ENCODE measurements at regions not wholly inside any gene's neighbourhood (a gene's known extent, or its start where the extent isn't known, plus 50 kb on each side); places are given as distances from the start of the nearest gene placed in this dataset.

DNA sequence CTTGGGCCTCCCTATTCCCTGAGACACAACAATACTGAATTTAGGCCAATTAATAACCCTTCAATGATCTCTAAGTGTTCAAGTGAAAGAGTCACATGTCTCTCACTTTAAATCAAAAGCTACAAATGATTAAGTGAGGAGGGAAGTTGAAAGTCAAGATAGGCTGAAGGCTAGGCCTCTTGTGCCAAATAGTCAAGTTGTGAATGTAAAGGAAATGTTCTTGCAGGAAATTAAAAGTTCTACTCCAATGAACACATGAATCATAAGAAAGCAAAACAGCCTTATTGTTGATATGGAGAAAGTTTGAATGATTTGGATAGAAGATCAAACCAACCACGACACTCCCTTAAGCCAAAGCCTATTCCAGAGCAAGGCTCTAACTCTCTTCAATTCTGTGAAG, 286.9 kb downstream of the MEIS1 start:
- no peak for DNase-seq

DNA sequence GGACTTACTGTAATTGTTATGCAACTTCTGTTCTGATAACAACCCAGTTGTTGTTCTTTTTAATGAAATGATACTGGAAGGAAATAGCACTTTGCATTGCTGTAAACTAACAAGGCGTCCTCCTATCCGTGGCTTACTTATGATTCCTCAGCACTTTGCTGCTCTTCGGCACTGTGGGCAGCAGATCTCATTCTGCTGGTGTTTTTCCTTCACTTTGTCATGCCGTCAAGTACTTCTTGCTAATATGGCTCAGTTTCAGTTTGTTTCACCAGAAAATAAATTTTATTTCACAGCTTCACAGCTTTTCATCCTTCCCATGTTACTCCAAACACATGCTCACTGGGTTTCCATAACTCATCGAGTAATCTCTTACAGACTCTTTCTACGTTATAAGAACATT, 289.3 kb downstream of the MEIS1 start:
- DNase-seq: no peak

DNA sequence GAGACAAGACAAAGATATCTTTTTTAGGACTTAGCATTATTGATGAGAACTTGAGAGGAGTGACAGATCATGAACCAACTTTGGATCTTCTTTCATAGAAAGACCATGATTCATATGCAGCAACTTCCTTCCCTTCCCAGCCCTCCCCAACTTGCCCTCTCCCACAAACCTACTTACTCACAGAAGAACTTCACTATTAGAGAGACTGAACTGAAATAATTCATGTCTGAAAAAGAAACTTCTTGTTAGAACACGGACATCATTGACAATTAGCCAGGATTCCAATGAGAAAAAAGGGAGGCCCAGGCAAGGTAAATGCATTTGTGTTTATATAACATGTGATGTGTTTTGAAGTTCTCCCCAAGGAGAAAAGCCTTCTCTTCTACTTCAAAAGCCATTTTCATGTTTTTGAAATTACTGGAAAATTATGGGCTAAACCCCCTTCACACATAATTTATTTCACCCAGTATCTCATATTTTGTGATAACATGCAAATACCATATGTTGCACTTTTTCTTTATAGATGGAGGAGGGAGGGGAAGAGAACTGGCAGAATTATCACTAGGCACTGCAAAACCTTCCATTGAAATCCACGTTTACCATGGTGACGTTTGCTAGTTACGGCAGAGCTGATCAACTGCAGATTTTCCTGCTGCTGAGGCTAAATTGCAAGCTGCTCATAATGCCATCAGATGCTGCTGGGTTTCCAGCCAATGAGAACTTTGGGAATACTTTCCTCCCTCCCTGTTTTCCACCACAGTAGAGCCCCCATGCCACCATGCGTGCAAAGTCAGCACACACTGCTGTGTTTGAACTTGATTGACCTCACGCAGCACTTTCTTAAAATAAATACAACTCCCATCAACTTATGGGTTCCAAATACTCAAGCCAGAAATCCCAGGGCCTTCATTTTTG, 294.7 kb downstream of the MEIS1 start:
- no peak for DNase-seq

DNA sequence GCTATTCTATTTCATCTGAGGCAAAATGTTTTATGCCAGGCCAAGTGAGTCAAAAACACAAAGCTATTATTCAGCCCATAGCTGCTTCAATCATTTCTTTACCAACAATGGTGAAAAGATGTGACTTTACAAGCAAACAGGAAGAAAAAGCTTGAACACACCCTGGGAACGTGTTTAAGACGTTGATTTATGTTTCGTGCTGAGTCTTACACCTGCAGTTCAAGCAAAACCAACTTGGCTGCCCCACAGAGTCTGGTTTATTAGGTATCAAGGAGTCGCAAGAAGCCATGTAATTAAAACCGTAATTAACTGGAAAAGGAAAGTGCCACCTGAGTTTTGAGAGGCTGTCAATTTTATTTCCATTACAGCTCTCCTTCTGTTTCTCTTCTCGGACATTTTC, 295.5 kb downstream of the MEIS1 start:
- no peak for DNase-seq

DNA sequence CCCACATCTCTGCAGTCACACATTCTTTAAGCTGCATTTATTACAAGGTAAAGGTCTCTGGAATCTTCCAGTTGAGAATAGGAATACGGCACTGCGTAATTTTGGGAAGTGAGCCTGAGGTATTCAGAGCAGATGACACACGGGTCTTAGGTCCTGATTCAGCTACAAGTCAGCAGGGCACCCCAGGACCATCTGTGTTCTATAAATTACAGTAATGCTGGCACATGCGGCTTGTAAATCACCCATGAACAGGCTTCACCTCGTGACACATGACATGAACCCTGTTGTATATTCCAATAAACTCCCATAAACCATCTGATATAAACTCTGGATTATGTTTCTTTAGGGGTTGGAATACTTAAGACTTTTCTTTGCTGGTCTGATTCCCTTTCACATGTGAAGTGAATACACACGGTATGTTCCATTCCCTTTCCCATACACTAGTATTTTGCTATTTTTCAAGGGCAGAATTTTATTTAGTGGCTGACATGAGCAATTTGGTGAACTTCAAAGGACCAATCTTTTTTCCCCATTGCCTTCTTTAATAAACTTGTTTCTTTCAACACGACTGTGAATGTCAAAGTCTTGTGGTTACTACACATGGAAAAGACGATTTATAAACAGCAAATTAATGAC, 298.6 kb downstream of the MEIS1 start:
- no peak for DNase-seq

DNA sequence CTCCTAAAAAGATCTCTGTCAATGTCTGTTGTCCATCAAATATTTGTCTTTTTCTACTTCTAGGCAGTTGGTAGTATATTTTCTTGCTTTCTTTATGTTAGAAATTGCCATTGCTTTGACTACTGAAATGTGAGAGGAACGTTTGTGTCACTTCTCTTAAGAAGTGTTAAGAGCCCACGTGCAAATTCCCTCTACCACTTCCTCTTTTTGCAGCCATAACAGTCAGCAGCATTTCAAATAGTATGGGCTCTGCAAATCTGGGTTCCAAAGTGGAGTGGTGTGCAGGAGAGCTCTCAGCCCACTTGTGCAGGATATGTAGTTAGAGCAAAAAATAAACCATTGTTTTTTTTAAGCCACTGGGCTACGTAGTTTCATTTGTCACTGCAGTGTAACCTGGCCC, 314.0 kb downstream of the MEIS1 start:
- peak; percentile 3 for DNase-seq

DNA sequence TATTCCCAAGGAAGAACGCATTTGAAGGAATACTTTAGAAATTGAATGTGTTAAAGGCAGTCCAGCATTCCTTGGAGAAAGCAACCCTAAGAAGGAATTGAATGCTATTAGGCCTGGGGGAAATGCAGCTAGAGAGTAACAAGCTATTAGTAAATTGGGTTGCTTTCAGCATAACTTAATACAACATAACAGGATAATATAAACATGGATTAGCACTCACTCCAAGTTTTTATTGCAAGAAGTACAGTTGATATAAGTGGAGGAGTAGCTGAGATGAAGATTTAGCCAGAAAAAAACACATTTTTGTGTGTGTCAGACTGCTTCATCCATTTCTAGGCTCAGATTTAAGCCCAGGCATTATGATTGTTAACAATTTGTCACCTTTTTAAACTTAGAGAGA, 314.6 kb downstream of the MEIS1 start:
- no peak for DNase-seq

DNA sequence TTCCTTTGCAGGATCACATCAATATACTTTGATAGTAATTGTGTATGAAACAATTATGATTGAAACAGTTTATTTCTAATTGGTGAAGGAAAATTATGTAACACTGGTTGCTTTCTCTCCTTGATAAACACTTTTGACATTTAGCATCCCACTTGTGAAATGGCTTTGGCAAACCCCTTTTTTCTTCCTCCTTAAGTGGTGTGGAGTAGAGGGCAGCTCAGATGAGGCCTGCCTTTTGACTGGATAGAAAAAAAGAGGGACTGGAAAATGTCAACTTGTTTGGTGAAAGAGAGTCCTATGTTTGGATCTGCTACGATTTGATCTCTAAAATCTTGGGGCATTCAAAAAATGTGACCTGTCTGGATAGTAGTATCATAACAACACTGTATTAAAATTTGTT, 318.3 kb downstream of the MEIS1 start:
- DNase-seq: no peak

DNA sequence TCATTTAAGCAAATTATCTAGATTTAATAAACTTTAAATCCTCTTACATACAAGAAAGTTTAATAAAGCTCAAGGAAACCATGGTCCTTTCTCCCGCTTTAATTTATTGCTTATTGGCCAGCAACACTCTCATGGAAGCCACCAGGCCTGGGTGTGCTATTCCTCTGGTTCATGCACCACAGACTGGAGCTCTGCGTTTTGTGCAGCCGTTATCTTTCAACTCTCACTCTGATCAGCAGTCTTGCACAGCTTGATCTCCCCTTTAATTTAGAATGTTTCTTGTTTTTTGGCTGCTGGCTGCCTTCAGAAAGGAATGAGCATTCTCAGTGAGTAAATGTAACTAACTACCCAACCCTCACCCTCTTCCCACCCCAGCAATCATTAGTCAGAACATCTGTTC, 318.7 kb downstream of the MEIS1 start:
- DNase-seq: no peak

DNA sequence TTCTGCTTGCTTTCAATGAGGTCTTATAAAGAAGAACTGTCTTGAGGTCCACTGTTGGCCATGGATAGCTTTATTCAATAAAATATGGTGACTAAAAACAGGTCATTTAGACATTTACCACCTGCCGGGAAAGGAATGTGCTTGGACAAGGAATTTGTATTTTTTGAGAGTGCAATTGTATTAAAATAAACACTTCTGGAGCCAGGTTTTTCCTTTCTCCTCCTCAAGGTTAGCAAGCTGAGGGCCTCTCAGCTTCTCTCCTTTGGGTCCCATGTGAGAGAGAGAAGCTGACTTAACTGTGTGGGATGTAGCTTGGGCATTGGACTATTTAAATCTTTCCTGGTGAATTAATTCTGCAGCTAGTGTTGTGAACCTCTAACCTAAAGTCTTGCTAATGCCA, 321.0 kb downstream of the MEIS1 start:
- no peak for DNase-seq

DNA sequence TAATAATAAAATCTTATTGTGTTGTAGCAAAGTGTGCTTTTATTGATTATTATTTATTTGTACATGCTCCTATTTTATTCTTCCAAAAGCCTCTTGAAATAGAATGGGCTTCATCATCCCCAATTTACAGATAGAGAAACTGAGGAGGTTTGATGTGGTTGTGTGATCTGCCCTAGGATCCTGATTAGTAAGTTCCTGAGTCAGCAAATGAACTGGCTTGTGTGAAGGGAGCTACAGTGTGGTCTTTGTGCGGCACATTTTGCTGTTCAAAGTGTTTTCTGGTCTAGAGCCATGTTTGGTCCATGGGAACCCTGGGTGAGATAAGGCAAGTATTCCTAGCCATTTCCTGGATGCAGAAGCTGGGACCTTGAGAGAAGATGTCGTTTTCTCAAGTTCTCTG, 326.9 kb downstream of the MEIS1 start:
- DNase-seq: no peak

DNA sequence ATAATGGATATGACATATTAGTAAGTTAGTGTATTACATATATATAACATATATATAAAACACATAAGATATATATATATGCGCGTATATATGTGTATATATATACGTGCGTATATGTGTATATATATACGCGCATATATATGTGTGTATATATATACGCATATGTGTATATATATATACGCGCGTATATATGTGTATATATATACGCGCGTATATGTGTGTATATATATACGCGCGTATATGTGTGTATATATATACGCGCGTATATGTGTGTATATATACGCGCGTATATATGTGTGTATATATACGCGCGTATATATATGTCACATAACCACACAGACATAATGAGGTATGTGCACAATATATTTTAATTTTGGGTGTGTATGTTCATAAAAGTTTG, 327.8 kb downstream of the MEIS1 start:
- no peak for DNase-seq

DNA sequence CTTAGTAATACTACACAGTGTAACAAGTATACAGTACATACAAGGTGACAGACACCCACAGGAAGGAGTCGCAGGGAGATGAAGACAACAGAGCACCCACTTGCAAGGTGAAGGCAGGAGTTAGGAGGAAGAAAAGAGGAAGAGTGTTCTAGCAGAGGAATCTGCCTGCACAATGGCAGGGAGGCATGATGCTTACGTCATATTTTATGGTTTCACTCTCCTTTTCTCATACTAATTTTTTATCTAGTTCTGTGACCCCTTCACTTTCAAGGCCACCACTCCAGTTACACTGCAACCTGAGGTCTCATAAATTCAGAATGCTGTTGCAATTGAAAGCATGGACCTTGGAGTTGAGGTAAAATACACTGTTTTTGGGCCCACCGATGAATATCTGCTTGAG, 331.7 kb downstream of the MEIS1 start:
- DNase-seq: no peak

DNA sequence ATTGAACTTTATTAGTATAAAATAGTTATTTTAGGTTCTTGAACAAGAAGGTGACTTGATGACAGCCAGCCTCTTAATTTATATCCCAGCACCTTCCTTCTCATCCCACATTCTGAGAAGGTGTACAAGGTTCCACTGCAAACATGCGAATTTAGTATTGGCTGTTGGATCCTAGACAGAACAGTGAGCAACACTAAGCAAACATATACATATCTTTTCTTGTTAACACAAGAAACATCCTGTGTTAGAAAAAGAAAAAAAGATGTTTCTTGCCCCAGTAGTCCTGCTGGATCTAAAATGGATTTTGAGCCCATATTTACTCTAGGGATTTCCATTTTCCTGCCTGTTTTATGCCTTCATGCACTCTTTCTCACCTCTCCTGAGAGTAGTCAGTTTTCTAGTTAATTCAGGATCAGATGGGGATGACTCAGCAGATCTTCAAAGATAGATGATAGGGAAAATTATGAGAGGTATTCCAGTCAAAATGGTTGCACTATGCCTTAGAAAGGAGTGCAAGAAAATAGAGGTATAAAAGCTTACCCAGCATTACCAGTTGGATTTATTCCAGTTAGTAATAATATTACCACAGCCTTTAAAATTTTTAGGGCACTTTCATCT, 336.5 kb downstream of the MEIS1 start:
- no peak for DNase-seq

DNA sequence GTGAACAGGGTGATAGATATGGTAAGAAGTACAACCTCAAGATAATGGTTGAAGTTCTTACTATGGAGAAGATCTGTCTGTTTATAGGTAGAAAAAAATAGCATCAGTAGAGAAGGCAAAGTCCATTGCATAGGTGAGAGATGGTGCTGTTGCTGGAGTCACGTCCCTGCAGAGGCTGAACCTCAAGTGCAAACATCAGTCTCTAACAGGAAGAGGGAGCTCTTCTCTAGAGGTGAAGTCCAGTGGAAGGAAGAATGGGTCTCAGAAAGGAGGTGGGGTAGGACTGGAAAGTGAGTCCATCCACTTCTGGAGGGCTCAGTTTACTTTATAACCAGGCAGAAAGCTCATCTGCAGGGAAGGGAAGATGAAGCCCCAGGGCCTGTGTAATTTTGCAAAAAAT, 337.7 kb downstream of the MEIS1 start:
- DNase-seq: no peak

DNA sequence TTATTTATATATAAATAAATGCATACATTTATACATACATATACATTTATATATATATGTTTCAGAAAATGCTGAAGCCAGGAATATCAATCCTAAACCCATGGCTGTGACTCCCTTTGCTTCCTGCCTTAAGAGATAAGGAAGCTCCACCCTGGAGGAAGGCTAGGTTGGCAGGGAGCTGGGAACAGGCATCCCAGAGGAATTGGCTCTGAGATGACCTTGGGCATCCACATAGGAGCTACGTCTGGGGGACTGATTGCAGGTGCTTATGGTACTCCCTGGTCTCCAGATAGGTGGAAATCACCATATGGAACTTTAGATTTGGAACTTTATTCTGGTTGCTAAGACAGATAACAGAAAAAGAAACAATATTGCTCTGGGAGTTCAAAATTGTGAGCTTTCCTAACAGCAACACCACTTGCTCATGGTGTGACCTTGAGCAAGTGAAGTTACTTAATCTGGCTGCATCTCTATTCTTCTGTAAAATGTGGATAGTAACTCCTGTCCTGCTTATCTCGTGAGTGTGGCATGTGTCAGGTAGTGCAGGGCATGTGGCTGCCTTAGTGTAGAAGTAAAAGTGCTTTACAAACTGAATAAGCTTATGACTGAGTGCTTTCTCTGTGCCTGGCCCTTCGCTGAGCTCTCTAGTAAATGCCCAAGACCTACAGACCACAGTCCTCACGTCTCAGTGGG, 341.0 kb downstream of the MEIS1 start:
- no peak for DNase-seq

DNA sequence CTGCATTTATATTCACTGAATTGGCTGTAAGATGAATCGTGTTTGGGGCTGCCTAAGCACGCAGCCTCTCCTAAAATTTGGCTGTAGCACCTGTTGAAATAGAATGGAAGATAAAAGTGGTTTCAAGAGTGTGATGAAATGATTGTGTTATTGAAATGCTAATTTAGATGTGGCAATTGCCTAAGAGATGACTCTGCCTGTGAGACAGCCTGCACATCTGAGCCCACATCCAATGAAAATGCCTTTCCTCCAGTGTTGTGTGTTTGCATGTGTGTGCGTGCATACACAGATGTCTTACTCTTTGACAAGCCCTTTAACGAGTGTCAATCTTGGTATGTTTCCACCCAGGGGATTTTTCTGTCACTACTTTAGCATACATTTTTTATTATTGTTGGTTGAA, 346.9 kb downstream of the MEIS1 start:
- no peak for DNase-seq

DNA sequence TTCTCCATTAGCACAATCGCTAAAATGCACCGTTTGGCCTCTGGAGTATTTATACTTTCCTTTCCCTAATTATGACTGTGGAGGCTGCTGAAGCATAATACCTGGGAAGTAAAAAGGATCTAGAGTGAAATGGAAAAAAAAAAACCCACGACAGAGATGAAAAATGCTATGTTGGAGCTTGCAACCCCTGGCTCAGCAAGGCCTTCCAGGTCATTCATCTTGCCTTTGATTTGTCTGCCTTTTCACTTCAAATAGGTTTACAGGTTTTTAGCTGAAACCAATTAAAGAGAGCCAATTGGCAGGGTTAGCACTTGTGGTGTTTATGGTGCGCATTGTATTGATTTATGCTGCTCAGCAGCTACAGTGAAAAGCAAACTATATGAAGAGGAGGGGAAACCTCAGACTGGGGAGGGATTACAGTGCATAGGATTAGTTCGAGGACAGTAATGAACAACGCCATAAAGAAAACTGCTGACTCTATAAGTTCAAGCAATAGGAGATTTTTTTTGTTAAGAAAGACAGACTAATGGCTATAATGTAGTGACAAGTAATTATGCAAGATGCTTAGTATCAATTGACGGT, 347.9 kb downstream of the MEIS1 start:
- no peak for DNase-seq

DNA sequence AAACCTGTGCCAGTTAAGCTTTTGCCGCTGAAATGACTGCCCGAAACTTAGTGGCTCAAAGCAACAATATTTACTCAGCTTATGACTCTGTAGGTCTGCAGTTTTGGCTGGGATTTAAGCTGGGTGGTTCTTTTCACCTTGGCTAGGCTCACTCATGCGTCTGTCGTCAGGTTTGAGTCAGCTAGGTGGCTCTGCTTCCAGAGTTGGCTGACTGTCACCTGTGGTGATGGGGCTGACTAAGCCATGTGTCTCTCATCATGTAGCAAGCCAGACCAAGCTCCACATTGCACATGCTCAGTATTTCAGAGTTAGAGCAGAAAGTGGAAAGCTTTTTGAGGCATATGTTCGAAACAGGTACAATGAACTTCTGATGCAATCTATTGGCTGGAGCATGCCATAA, 354.8 kb downstream of the MEIS1 start:
- DNase-seq: no peak

DNA sequence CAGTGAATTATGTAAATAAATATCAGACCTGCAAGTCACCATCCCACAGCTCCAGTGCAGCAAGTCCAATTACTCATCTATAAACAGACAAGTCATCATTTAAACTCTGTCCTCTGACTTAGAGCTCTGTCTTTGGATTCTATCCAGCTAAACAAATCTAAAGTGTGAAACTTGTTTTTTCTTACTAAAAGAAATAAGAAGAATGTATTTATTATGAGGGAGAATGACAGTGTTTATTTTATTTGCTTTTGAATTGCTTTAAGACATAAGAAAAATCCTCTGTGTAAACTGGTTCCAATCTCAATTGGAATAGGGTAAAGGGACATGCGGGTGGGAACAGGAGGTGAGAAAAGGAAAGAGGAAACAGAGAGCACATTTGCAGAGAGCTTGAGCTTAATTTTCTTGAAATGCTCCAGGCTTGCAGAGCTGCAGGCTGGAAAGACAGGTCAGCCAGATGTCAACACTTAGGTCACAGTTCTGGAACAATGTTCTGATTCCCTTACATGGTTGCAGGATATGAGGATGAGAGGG, 355.8 kb downstream of the MEIS1 start:
- no peak for DNase-seq

DNA sequence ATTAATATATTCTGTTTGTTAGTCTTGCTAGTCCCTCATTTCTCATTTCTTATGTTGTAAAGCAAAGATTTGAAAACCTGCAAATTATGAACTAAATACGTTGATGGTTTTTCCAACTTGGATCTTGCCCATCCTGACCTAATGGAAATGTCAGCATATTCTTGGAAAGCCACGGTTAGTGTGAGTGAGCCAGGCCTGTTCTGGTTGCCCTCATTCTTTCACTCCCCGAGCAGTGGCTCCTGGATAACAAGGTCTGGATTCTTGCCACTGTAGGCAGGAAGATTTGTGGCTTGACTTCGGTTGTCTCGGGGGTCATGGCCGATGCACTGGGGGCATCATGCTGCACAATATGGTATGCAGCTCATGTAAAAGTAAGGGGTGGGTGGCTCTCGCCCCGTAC, 359.1 kb downstream of the MEIS1 start:
- no peak for DNase-seq

DNA sequence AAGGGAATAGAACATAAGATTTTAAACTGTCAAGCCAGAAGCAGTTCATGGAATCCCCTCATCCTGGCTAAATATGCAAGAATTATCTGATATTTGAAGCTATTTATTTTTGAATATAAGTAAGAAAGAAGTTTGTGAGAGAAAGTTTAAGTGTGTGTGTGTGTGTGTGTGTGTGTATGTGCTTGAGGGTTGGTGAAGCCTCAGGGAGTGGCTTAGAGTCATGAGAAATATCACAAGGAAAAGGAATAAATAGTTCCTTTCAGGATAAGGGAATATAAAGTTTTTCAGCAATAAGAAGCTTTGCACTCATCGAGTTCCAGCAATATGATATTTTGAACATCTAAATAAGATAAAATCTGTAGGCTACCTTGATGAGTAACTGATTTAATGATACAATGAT, 359.6 kb downstream of the MEIS1 start:
- DNase-seq: no peak

DNA sequence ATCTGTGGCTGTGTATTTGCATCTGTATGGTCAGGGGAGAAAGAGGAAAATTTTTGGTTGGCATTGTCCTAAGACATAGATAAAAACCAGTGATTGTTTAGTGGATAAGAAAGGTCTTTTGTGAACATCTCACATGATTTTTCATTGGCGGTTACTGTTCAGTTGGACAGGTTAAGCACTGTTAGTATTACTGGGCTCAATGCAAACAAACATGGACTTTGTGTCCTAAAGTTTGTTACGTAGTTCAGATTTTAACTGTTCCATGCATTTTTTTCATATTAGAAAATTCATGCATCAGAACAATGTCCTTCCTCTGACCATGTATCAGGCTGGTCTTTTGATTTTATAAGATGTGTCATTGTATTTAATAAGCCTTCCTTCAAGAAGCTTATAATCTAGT, 368.0 kb downstream of the MEIS1 start:
- DNase-seq: no peak
